ENCODE measurements at regions not wholly inside any gene's neighbourhood (a gene's known extent, or its start where the extent isn't known, plus 50 kb on each side); places are given as distances from the start of the nearest gene placed in this dataset.

DNA sequence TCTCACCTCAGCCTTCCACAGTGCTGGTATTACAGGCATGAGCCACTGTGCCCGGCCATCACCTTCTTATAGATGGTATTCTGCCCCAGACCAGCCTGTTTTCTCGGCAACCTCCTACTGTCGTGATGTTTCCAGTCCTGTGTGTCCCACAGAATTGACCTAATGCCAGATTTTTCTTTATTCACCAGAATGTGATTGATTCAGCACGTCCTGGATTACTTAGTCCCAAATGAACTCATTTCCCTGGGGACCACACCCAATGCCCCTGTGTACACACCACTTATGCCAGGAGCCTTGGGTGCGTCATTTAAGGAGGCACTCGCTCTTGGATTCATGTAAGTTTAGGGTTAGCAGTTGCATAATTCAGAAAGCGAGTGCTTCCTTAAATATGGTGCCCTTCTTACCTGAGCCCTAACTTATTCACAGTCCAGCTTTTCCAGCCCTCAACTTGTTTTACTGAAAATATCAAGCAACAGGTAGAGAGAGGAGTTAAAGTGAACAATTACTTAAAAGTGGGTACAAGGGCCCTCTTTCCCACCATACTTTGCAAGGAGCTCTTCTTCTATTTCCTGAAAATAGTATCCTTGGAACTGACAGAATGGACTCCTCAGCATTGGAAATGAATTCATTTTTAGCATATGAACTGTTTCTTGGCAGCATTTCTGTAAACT is 64.6 kb upstream of the UBE2E1 start:
- Histone ChIP-seq H3K36me3 (no peaks in the 10 kb centered on the region), H3K27ac (no peak overlapping the region), H3K9me3 (no peaks in the 10 kb centered on the region), H3K4me1 (no peaks in the 10 kb centered on the region), H3K4me3 (no peak overlapping the region), H3K27me3 (no peaks in the 10 kb centered on the region)
- DNase-seq (ENCODE audit: low spot score in 2 of 2) = no peak
- TF ChIP-seq POLR2A (IDR thresholded peaks at IDR 0.05) (no peak), POLR2AphosphoS5 (IDR thresholded peaks at IDR 0.05) (no peak), CTCF (IDR thresholded peaks at IDR 0.05) (no peak)
- intact Hi-C loops (cut with DNase I; ENCODE audit: low total_unique reads) = no loop called here

DNA sequence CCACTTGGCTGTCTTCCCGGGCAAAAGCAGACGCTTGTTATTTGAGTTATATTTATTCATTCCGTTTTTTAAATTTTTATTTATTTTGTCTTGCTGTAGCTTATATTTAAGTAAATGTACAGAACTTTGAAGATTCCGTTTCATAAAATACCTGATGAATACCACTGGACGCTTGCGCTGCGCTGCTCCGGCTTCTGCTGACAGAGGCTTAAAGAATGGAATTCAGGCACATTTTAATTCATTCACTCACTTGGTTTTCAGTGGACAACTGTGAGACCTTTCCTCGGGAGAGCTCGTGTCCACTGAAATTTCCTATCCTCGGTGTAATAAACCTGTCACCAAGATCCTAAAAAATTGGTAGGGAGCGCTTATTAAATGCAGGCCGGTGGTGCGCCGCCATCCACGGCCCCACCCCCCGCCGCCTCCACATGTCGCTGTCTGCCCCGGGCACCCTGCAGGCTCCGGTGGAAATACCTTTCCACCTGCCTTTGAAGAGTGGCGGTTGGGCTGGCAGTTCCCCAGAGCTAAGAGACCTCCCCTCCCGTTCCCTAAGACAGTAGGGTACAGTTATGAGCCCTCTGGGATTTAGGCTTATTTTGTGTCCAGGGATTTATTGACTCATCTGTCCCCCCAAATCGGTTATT is 62.5 kb upstream of the UBE2E1 start:
- Histone ChIP-seq H3K27me3 (no peaks in the 10 kb centered on the region), H3K36me3 (no peaks in the 10 kb centered on the region), H3K4me3 (peak overlapping the region in 1 of 3 donors; percentile 10), H3K4me1 (no peaks in the 10 kb centered on the region), H3K27ac (no peak overlapping the region), H3K9me3 (no peaks in the 10 kb centered on the region)
- intact Hi-C loops (cut with DNase I; ENCODE audit: low total_unique reads) = no loop called here
- DNase-seq (ENCODE audit: low spot score in 2 of 2) = no peak
- no peak for TF ChIP-seq POLR2A (IDR thresholded peaks at IDR 0.05)
- TF ChIP-seq CTCF (IDR thresholded peaks at IDR 0.05) = no peak
- no peak for TF ChIP-seq POLR2AphosphoS5 (IDR thresholded peaks at IDR 0.05)

DNA sequence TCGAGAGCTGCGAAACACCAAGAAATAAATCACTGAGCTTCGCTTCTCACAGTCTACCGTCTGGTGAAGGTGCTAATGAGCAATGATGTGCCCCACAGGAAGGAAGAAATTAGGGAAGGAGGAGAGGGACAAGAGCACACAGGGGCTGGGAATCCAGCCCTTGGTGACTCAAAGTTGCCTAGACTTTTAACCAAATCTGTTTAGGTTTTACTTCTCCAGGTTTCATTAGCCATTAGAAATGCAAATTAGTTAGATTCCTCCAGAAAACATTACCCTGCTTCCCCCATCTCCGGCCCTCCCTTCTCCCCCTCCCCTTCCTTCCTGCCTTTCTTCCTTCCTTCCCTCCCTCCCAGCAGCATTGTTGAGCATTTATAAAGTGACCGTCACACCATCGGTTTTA is 59.3 kb upstream of the UBE2E1 start:
- TF ChIP-seq POLR2AphosphoS5 (IDR thresholded peaks at IDR 0.05) (no peak), CTCF (IDR thresholded peaks at IDR 0.05) (no peak)
- no peaks in the 10 kb centered on the region for H3K4me1 ChIP-seq
- DNase-seq (ENCODE audit: low spot score in 2 of 2) = no peak
- no peaks in the 10 kb centered on the region for H3K36me3 ChIP-seq
- no peaks in the 10 kb centered on the region for H3K9me3 ChIP-seq
- H3K27ac ChIP-seq = no peak overlapping the region
- intact Hi-C loops (cut with DNase I; ENCODE audit: low total_unique reads) = no loop called here
- no peaks in the 10 kb centered on the region for H3K27me3 ChIP-seq
- H3K4me3 ChIP-seq = no peak overlapping the region

DNA sequence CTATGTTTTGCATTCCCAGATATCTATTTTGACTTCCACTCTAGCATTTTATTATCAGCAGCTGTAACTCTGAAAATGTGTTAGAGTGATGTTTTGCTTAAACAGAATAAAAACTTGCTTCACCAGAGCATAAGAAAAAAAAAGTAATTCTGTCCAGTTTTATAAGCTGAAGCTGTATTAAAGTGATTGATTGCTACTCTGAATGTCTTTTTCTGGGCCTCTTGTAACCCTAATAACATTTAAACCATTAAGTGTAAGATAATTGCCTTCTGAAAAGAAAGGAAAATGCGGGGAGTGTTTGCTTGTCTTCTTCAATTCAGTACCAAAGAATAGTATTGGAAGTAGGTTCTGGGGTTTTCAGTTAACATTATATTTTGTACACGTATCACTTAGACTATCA is 57.9 kb upstream of the UBE2E1 start:
- DNase-seq (ENCODE audit: low spot score in 2 of 2) = no peak
- TF ChIP-seq CTCF (IDR thresholded peaks at IDR 0.05) (no peak), POLR2AphosphoS5 (IDR thresholded peaks at IDR 0.05) (no peak), POLR2A (IDR thresholded peaks at IDR 0.05) (no peak)
- Histone ChIP-seq H3K9me3 (no peaks in the 10 kb centered on the region), H3K27ac (no peak overlapping the region), H3K27me3 (no peaks in the 10 kb centered on the region), H3K36me3 (no peaks in the 10 kb centered on the region), H3K4me1 (no peaks in the 10 kb centered on the region), H3K4me3 (no peak overlapping the region)
- intact Hi-C loops (cut with DNase I; ENCODE audit: low total_unique reads) = no loop called here

GRCh38 chr3:23748398-23749110 is 57.2 kb upstream of the UBE2E1 start:
- Histone ChIP-seq H3K4me1 (no peaks in the 10 kb centered on the region), H3K27me3 (no peaks in the 10 kb centered on the region), H3K27ac (no peak overlapping the region), H3K4me3 (no peak overlapping the region), H3K36me3 (no peaks in the 10 kb centered on the region), H3K9me3 (no peaks in the 10 kb centered on the region)
- intact Hi-C loops (cut with DNase I; ENCODE audit: low total_unique reads) = no loop called here
- DNase-seq (ENCODE audit: low spot score in 2 of 2) = no peak
- TF ChIP-seq POLR2A (IDR thresholded peaks at IDR 0.05) (no peak), POLR2AphosphoS5 (IDR thresholded peaks at IDR 0.05) (no peak), CTCF (IDR thresholded peaks at IDR 0.05) (no peak)

All from breast epithelium (tissue), 4 donors.